ENCODE measurements at regions not wholly inside any gene's neighbourhood (a gene's known extent, or its start where the extent isn't known, plus 50 kb on each side); places are given as distances from the start of the nearest gene placed in this dataset.

DNA sequence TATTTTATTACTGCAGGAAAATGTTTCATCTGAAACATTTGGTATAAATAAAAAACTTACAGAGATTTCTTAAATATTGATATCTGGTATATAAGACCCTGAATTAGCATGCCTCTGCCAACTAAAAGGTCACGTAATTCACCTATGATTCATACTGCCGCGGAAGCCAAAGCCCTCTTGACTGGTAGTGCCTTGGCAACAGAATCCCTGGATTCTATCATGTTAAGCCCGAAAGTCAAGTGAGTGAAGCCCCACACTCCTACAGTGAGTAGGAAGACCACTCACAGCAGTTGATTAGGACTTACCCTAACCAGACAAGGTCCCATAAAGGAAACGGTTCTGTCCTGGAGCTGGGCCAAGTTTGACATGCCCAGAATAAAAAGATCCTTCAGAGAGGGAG is 175.6 kb upstream of the NREP start:
- H3K9me2 ChIP-seq (ENCODE audit: insufficient read depth, low read length): no peaks in the 10 kb centered on the region
- H2AFZ ChIP-seq (ENCODE audit: low read depth, low read length): no peak overlapping the region
- no peak overlapping the region for H3K27ac ChIP-seq (ENCODE audit: low read length)
- H3K27me3 ChIP-seq (ENCODE audit: insufficient read depth, low read depth, low read length): no peaks in the 10 kb centered on the region
- no peaks in the 10 kb centered on the region for H4K20me1 ChIP-seq (ENCODE audit: insufficient read depth)
- no peaks in the 10 kb centered on the region for H3K79me2 ChIP-seq (replicated peaks; ENCODE audit: insufficient read depth, low read length)
- no peak overlapping the region for H3K9ac ChIP-seq (ENCODE audit: low read length)
- H3K4me3 ChIP-seq (ENCODE audit: low read length): no peak overlapping the region
- H3F3A ChIP-seq (ENCODE audit: insufficient read depth, low read length, poor library complexity, severe bottlenecking): no peaks in the 10 kb centered on the region
- TF ChIP-seq SMC3 (conservative IDR thresholded peaks at IDR 0.05; ENCODE audit: poor library complexity) (no peak), MXI1 (conservative IDR thresholded peaks at IDR 0.05; ENCODE audit: poor library complexity, severe bottlenecking) (no peak)
- no peaks in the 10 kb centered on the region for H3K36me3 ChIP-seq (ENCODE audit: insufficient read depth, low read length)
- no peaks in the 10 kb centered on the region for H3K9me3 ChIP-seq (ENCODE audit: low read length)
- no peak overlapping the region for H3K4me2 ChIP-seq (ENCODE audit: low read length)

GRCh38 chr5:111932199-111932598 is 175.2 kb upstream of the NREP start:
- Histone ChIP-seq H3K4me3 (ENCODE audit: low read length) (no peak overlapping the region), H3F3A (ENCODE audit: insufficient read depth, low read length, poor library complexity, severe bottlenecking) (no peaks in the 10 kb centered on the region), H3K4me2 (ENCODE audit: low read length) (no peak overlapping the region), H3K9me2 (ENCODE audit: insufficient read depth, low read length) (no peaks in the 10 kb centered on the region), H3K36me3 (ENCODE audit: insufficient read depth, low read length) (no peaks in the 10 kb centered on the region), H3K79me2 (replicated peaks; ENCODE audit: insufficient read depth, low read length) (no peaks in the 10 kb centered on the region), H3K27ac (ENCODE audit: low read length) (no peak overlapping the region), H3K27me3 (ENCODE audit: insufficient read depth, low read depth, low read length) (no peaks in the 10 kb centered on the region), H4K20me1 (ENCODE audit: insufficient read depth) (no peaks in the 10 kb centered on the region), H3K9ac (ENCODE audit: low read length) (no peak overlapping the region), H3K9me3 (ENCODE audit: low read length) (no peaks in the 10 kb centered on the region), H2AFZ (ENCODE audit: low read depth, low read length) (no peak overlapping the region)
- TF ChIP-seq POLR2AphosphoS5 (IDR thresholded peaks at IDR 0.05) (no peak), RAD21 (conservative IDR thresholded peaks at IDR 0.05) (no peak), EZH2 (IDR thresholded peaks at IDR 0.05; ENCODE audit: borderline replicate concordance, insufficient read depth, low read length, poor library complexity, severe bottlenecking) (no peak), MXI1 (conservative IDR thresholded peaks at IDR 0.05; ENCODE audit: poor library complexity, severe bottlenecking) (no peak), SMC3 (conservative IDR thresholded peaks at IDR 0.05; ENCODE audit: poor library complexity) (no peak), TAF1 (IDR thresholded peaks at IDR 0.05; ENCODE audit: low read depth) (no peak), EP300 (conservative IDR thresholded peaks at IDR 0.05; ENCODE audit: poor library complexity, severe bottlenecking) (no peak), CTCF (IDR thresholded peaks at IDR 0.05; ENCODE audit: poor library complexity, severe bottlenecking) (no peak)
- TF ChIP-seq, protein P1, sequence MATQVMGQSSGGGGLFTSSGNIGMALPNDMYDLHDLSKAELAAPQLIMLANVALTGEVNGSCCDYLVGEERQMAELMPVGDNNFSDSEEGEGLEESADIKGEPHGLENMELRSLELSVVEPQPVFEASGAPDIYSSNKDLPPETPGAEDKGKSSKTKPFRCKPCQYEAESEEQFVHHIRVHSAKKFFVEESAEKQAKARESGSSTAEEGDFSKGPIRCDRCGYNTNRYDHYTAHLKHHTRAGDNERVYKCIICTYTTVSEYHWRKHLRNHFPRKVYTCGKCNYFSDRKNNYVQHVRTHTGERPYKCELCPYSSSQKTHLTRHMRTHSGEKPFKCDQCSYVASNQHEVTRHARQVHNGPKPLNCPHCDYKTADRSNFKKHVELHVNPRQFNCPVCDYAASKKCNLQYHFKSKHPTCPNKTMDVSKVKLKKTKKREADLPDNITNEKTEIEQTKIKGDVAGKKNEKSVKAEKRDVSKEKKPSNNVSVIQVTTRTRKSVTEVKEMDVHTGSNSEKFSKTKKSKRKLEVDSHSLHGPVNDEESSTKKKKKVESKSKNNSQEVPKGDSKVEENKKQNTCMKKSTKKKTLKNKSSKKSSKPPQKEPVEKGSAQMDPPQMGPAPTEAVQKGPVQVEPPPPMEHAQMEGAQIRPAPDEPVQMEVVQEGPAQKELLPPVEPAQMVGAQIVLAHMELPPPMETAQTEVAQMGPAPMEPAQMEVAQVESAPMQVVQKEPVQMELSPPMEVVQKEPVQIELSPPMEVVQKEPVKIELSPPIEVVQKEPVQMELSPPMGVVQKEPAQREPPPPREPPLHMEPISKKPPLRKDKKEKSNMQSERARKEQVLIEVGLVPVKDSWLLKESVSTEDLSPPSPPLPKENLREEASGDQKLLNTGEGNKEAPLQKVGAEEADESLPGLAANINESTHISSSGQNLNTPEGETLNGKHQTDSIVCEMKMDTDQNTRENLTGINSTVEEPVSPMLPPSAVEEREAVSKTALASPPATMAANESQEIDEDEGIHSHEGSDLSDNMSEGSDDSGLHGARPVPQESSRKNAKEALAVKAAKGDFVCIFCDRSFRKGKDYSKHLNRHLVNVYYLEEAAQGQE (IDR thresholded peaks at IDR 0.05; ENCODE audit: borderline replicate concordance): no peak

- H3K79me2 ChIP-seq (replicated peaks; ENCODE audit: insufficient read depth, low read length): no peaks in the 10 kb centered on the region
- no peaks in the 10 kb centered on the region for H4K20me1 ChIP-seq (ENCODE audit: insufficient read depth)
- H3K4me2 ChIP-seq (ENCODE audit: low read length): no peak overlapping the region
- TF ChIP-seq EP300 (conservative IDR thresholded peaks at IDR 0.05; ENCODE audit: poor library complexity, severe bottlenecking): no peak
- no peak for TF ChIP-seq CTCF (IDR thresholded peaks at IDR 0.05; ENCODE audit: poor library complexity, severe bottlenecking)
- TF ChIP-seq EZH2 (IDR thresholded peaks at IDR 0.05; ENCODE audit: borderline replicate concordance, insufficient read depth, low read length, poor library complexity, severe bottlenecking): no peak
- no peak for TF ChIP-seq RAD21 (conservative IDR thresholded peaks at IDR 0.05)
- TF ChIP-seq MXI1 (conservative IDR thresholded peaks at IDR 0.05; ENCODE audit: poor library complexity, severe bottlenecking): no peak
- no peak for TF ChIP-seq TAF1 (IDR thresholded peaks at IDR 0.05; ENCODE audit: low read depth)
- TF ChIP-seq POLR2AphosphoS5 (IDR thresholded peaks at IDR 0.05): no peak
- TF ChIP-seq, protein P1 (IDR thresholded peaks at IDR 0.05; ENCODE audit: borderline replicate concordance): no peak
- no peak for TF ChIP-seq SMC3 (conservative IDR thresholded peaks at IDR 0.05; ENCODE audit: poor library complexity)
- H3K9me2 ChIP-seq (ENCODE audit: insufficient read depth, low read length): no peaks in the 10 kb centered on the region
- no peaks in the 10 kb centered on the region for H3K27me3 ChIP-seq (ENCODE audit: insufficient read depth, low read depth, low read length)
- H2AFZ ChIP-seq (ENCODE audit: low read depth, low read length): no peak overlapping the region
- no peaks in the 10 kb centered on the region for H3K36me3 ChIP-seq (ENCODE audit: insufficient read depth, low read length)
- H3F3A ChIP-seq (ENCODE audit: insufficient read depth, low read length, poor library complexity, severe bottlenecking): no peaks in the 10 kb centered on the region
- no peaks in the 10 kb centered on the region for H3K9me3 ChIP-seq (ENCODE audit: low read length)
- no peak overlapping the region for H3K27ac ChIP-seq (ENCODE audit: low read length)
- no peak overlapping the region for H3K9ac ChIP-seq (ENCODE audit: low read length)
- H3K4me3 ChIP-seq (ENCODE audit: low read length): no peak overlapping the region
These were observed 174.7 kb upstream of the NREP start for GRCh38 chr5:111931655-111932054.

Data from neural cell (in vitro differentiated cells).